ENCODE measurements at regions not wholly inside any gene's neighbourhood (a gene's known extent, or its start where the extent isn't known, plus 50 kb on each side); places are given as distances from the start of the nearest gene placed in this dataset.

DNA sequence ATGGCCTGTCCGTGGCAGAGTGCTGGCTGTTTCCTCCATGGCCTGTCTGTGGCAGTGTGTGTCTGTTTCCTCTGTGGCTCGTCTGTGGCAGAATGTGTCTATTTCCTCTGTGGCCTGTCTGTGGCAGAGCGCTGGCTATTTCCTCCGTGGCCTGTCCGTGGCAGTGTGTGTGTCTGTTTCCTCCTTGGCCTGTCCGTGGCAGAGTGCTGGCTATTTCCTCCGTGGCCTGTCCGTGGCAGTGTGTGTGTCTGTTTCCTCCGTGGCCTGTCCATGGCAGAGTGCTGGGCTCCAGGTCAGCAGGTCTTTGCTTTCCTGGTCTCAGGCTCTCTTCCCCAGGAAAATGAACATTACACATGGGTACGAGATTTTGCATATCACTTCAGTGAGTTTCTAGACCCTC is 138.4 kb upstream of the IPO9 start:
- no peak for DNase-seq

DNA sequence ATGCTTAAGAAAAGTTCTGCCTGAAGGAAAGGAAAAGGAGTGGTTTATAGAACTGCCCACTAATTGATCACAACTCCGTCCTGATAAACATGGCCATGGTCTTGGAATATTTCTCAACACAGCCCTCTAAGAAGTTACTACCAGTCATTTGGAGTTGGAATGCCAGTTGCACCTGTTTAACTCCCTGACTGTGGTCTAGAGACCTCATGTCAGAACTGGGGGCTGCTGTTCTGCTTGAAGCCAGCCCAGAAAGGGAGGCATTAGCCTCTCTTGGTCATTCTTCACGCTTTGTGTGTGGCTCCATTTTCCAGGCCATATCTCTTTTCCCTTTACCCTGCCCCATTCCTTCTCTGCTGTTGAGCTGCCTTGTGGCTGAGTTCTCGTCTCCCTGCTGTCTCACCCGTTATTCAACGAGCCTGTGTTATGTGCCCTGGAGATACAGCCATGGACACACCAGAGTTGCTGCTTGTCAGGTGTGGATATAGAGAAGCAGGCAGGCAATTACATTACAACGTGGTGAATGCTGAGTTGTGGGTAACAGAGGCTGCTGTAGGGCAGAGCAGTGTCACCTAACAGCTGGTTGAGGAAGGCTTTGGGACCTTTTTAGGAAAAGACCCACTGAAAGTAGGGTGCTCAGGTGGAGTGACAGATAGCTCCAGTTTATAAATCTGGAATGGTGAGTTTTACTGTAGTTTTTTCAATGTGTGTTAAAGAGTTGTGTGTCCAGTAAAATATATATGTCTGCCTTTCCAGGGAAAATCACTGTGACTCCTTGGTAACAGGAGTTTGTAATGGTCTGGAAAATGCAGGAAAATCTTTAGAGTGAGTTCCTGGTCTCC is 137.0 kb upstream of the IPO9 start:
- DNase-seq = no peak

DNA sequence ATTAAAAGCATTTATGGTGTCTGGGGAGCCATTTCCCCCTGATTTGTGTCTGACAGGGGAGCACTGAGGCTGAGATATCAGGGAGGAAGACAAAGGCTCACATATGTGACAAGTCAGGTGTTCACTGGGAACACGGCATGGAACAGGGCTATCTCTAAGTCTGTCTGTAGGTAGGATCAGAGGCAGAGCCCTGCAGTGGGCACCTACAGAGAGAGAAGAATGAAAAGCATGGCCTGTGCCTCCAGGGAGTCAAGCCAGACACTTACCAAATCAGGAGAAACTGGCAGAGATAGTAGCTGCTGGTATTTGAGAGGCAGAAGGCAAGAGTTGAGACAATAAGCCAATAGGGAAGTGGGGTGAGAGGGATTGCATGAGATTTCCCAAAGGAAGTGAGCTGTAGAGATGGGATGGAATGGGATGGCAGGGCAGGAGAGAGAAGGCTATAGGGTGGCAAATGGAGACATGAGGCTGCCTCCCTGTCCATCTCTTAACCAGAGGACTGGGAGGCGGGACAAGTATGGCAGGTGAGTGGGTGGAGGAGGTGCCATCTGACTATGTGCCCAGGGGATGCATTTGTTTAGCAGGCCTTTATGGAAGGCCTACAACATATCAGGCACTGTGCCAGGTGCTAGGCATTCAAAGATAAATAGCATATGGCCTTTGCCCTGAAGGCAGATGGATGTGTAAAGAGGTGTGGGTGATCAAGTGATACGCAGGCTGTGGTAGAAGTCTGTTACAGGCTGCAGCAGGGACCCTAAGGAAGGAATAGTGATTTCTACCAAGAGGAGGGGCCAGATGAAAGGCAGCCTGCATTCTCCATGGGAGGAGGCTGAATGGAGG is 136.2 kb upstream of the IPO9 start:
- DNase-seq = no peak

DNA sequence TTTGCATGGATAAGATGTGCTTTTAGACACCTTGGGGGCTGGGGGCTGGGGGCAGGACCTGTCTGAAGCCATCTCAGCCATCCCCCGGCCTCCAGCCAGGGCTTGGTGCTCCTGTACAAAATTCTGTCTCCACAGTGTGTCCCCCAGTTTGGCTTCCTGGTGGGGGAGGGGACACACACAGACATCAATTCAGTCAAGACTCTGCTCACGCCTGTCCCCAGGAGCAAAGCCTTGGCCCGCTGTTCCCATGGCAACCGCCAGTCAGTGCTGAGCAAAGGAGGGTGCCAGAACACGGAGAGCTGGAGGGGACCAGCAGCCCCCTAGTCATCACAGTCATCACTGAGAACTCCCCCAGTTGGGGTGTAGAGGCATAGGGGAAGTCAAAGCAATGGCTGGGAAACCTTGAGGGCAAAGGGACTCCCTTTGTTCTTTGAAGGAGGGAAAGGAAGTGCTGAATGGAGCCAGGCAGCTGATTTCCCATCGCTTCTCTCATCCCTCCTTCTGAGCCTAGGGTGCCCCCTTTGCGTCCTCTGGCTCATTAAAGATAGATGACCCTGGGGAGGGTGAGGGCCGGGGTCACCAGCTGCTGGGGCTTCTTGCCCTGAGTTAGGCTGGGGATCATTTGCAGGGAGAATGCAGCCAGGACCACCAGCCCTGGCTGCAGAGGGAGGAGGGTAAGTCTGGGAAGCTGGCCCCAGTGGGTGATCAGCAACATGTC is 134.9 kb upstream of the IPO9 start:
- no peak for DNase-seq

DNA sequence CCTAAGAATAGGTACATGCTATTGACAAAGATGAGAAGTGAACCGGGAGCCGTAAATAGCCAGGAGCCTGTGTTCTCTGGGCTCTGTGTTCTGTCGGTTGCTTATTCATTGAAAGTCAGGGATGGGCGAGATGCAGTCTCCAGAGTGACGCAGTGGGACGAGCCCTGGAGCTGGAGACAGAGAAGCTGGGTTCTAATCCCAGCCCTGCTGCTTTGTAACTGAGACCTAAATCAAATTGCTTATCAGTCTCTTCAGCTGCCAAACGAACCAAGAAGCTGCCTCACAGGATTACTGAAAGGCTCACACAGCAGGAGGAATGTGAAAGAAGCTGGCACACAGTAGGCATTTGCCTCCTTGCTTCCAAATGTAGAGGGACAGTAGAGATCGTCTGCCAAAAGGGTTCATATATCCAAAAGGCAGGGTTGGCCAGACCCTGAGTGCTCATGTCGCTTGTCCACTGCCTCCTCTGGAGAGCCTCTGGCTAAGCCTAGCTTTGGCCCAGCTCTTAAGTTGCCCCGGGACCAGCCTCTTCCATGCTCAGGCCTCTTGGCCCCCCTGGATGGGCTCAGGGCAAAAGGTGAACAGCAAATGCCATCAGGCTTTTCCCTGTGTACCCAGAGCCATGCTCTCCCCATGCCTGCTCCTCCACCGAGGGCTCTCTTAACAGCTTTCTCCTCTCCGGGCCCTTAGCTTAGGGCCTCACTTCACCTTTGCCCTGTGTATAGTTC is 134.2 kb upstream of the IPO9 start:
- DNase-seq = no peak

DNA sequence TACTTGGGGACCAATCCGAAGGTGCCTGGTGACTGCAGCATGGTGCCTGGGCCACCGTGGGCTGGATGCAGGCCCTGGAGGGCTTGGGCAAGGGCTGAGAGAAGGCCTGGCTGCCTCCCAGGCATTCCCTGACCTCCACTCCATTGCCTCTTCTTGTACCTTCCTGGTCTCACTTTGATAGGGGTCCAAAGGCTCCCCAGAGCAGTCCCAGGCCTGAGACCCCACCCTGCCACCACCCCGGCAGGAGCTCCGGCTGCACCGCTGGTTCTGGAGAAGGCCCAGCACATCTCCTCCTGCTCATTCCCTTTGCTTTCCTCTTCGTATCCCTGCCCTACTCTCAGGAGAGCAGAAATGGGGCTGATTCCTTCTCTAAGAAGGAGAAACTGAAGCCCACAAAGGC is 133.3 kb upstream of the IPO9 start:
- DNase-seq = no peak

DNA sequence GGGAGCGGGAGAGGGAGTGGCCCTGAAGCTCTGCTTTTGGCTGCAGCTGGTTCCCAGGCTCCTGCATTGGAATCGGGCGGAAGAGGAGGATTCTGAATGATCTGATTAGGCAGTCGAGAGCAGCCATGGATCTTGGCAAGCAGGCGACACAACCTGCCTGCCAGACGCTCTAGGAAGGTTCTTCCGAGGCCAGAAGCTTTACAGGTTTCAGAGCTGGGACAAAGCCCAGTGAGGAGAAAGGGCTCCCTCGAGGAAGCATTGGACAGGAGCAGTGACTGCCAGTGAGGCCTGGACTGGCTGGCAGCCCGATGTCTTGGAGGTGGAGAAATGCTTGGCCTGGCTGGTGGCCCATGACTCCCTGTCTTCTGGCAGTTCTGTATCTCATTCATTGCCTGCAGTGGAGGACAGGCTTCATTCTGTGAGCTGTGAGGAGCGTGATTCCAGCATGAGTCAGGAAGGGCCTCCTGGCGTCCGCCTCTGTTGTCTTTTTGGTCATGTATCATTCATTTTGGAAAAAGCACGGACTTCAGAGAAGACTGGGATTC is 132.7 kb upstream of the IPO9 start:
- no peak for DNase-seq

DNA sequence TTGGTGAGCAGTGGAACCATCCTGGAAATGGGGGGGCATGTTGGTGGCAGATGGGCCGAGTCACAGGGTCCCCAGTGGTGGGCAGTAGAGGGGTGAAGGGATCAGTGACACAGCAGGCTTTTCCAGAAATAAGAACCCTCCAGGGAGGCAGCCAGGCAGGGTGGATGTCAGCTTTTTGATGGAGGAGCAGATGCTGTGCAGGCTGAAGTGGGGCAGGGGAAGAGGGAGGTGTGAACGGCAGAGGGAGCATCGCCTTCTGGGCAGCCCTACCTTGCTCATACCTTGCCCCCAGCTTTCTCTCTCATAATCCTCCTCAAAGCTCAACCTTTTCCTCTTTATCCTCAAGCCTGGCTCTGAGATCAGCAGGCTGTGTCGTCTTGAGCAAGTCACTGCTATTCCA is 131.8 kb upstream of the IPO9 start:
- no peak for DNase-seq

DNA sequence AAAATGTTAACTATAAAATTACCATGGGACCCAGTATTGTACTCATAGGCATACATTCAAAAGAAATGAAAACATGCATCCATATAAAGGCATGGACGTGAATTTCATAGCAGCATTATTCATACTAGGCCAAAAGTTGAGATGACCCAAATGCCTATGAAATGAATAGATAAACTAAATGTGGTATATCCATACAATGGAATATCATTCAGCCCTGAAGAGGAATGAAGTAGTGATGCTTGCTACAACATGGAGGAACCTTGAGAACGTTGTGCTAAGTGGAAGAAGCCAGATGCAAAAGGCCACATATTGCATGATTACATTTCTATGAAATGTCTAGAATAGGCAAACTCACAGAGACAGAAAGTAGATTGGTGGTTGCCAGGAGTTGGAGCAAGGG is 127.1 kb upstream of the IPO9 start:
- DNase-seq = no peak

DNA sequence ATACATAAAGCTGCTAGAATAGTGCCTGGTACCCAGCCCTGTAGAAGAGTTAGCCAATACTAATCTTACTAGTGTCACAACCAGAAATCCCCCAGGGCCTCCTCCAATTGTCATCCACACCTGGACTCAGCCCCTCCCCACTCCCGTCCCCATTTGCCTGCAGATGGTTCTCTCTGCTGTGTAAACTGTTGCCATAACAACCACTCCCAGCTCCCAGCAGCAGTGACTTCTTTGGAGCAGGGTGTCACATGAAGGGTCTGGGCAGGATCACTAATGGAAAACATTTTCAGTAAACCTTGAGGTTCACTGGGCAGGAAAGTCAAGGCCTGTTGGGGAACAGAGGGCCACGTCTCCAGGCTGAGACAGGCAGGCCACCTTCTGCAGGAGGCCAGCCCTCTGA is 126.0 kb upstream of the IPO9 start:
- DNase-seq = no peak

DNA sequence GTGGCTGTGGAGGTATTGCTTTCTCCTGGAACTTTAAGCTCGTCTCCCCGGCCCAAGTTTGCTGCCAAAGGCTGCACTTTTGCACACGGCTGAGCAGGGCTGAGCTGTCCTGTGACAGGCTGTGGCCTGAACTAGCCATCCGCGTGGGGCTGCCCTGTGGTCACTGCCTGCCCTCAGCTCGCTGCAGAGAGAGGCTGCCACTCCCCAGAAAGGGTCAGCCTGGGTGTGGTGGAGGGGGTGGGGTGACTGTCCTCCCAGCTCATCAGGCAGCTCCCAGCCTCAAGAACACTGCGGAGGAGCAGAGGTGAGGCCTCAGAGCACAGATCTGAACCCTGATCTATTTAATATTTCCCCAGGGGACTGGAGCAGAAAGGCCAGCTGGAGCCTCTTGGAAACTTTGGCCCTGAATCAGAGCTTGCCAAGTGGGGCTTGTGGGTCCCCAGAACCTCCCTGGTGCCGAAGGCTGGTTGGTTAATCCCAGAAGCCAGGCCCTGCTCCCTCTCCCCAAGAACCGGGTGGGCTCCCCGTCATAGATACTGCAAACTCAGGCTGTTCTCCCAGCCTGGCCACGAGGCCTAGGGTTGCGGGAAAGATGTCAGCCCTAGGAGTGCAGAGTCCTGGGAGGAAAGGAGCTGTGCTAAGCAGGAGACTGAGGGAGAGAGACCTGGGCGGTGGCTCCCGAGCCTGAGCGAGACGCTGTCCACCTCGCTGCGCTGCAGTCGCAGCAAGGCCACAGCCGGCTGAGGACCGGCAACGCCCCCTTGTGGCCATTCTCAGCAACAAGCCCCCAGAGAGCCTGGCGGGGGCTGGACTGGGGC is 125.1 kb upstream of the IPO9 start:
- DNase-seq = peak; percentile 88

DNA sequence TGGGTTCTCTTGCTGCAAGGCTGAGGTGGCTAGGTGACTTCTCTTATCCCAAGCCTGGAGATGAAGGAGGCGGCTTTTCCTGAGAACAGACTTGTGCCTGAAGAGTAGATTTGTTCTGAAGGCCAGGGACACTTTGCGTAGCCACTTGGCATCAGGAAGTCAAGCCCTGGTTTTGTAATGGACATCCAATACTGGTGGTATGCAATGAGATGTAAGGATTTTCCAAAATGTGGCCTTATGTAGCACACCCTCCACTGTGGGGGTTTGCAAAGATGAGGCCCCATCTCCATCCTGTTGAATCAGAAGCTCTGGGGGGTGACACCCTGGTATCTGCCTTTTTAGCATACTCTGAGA is 124.5 kb upstream of the IPO9 start:
- no peak for DNase-seq

DNA sequence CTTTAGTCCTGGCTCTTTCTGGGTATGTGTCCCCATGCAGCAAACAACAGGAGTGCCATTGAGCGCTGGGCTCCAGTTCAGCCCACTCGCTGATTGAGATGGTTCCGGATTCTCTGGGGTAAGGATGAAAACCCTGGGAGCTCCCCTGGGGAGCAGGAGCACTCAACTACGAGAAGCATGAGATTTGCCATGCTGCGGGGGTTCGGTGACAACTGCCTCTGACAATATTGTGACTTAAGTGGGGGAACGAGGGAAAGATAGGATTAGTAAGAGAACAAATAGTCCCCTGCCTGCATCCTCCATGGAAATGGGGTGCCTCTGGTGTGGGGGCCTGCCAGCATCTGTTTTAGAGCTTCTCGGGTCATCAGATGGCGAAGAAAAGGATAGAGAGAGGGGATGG is 123.6 kb upstream of the IPO9 start:
- no peak for DNase-seq

DNA sequence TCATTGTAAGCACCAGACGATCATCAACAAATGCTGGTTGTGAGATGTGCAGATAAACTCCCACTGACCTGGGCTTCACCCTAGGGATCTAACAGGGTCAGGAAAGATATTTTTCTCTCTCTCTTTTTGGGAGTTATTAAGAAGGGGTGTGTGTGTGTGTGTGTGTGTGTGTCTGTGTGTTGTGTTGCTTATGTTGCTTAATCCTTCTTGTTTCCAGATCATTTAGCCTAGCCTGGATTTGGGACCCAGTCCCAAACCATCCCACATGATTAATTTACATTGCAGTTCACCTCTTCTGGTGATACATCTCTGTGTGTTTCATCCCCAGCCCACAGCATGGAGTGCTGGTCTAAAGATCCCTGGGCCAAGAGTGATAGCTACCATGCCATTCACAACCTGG is 122.8 kb upstream of the IPO9 start:
- no peak for DNase-seq

DNA sequence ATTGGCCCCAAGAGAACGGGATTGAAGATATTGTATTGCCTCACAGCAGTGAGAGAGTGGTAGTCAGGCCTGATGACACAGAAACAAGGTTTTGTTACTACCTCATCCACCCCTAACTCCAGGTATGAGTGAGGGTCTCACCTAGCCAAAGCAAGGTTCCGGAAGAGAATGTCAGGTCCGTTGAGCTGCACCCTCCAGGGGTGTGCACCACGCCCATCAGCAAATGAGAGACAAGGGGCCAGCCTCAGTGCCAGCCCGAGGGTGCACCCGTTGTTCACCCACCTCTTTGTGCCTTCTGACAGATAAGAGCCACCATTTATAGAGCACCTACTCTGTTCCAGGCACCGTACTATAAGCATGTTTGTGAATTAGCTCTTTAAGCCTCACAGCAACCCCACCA is 121.9 kb upstream of the IPO9 start:
- no peak for DNase-seq

DNA sequence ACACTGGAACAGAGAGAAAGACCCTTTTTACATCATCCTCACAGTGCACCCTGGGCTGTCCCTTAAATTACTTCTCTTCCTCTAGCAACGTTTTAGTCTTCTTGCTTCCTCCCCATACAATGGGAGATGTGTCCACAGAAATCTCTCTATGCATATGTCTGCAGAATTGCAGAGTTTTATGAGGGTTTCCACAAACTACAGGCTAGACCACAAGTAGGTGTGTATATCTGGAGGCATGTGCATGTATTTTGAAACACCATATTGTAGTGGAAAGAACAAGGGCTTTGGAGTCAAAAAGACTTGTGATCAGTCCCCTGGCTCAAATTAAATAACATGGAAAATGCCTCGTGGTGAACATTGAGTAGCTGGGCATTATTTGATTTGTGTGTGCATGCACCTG is 121.3 kb upstream of the IPO9 start:
- no peak for DNase-seq

DNA sequence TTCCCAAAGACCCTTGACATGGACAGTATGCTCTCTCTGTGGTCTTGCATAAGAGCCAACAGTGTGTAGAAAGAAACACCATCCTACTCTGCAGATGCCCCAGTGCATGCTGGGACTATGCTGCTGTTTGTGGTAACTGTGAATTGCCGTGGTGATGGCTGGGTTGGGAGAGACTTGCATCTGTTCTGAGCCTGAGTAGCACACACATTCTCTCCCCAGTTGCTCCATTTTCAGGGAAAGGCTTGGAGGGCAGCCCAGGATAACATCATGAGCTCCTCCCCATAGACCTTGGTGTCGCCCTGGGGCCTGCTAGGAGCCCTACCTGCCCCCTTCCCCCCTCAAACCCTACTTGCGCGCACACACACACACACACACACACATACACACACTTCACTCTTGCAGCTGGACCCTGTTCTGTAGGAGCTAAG is 120.9 kb upstream of the IPO9 start:
- peak; percentile 37 for DNase-seq

DNA sequence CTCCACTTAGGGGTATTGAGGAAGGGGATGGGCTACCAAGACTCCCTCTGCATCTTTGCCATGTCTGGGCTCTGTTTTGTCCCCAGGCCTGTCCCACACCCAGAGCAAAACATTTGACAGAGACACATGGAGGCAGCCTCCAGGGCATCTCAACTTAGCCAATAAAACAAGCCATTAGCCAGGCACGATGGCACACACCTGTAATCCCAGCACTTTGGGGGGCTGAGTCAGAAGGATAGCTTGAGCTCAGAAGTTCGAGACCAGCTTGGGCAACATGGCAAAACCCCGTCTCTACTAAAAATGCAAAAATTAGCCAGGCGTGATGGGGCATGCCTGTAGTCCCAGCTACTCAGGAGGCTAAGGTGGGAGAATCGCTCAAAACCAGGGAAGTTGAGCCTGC is 120.3 kb upstream of the IPO9 start:
- DNase-seq = no peak

DNA sequence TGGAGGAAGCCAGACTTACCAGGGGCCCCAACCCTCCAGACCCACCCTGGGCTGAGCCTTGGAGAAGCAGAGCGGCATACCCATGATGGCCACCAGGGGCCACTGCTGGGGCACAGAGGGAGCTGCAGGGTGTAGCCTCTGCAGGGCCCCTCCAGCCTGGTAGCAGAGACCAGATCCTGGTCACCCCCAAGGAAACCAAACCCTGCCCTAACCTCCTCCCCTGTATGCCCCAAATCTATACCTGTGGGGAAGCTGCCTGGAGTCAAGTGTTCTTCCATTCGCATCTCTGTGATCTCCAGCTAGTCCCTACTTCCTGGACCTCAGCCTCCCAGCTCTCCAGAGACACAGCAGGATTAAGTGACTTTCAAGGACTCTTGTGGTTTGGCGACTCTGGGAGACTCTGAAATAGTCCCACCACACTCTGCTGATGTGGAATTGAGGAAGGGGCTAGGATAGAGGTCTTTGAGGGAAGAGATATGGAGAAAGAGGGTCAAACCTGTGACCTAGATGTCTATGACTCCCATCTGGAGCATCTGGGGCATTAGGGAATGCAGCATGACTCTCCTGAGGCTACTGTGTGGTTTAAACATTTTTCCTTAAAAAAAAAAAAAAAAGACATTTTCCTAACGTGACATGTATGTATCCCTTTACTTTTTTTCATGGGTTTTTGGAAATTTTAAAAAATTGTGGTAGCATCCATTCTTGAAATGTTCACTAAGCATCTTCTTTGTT is 119.2 kb upstream of the IPO9 start:
- peak; percentile 78 for DNase-seq

DNA sequence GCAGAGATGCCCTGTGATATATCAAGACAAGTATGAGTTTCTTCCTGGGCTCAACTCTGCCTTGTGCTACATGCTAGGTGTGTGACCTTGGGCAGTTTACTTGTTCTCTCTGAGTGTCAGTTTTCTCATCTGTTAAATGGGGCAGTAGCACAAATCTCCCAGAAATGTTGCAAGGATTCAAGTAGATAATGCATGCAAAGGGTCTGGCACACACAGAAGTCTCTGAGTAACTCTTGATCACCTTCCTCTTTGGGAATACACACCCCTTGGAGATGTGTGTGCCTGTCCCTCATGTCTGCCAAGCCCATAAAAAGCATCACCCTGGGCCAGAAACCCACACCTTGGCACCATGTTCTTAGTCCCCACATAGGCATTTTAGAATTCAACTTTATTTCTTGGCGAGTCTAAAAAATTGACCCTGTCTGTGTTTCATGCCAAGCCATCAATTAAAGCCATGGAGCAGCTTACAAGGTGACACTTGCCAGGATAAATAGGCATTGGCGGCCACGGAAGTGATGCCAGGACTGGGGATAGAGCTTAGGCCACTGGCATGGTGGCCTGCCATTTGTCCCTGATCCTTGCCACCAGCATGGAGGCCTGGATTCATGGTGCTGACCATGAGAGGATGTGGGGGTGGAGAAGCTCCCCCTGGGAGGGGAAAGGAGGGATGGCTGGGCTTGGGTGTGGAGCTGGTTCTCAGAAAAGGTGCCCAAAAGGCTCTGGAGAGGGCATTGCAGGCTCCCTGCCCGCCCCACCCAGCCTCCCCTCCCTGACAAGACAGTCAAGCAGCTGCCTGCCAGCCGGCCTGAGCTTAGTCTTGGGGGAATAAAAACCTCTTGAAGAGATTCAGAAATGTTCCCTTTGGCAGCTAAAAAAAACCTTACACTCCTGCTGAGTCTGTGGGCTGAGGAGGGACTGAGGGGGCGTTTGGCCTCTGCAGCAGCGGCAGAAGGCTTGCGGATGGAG is 118.0 kb upstream of the IPO9 start:
- DNase-seq = no peak

Data from RPMI8226 (cell line).